Muscle layer of duodenum (tissue), 2 donors: ENCODE measurements at regions not wholly inside any gene's neighbourhood (a gene's known extent, or its start where the extent isn't known, plus 50 kb on each side); places are given as distances from the start of the nearest gene placed in this dataset.

Source experiments
- H3K27ac ChIP-seq: one replicate; pipeline ENCODE4 v1.7.0; 2013; ENCODE audit warnings: mild to moderate bottlenecking, low read length
- H3K27me3 ChIP-seq: one replicate; pipeline ENCODE4 v1.7.0; 2013; ENCODE audit warnings: low read depth, mild to moderate bottlenecking, control low read depth, low read length
- H3K36me3 ChIP-seq, 2 donors: one replicate each; pipeline ENCODE4 v1.7.0; 2013; ENCODE audit warnings: low read length in 2 of 2, control low read depth in 1 of 2, mild to moderate bottlenecking in 1 of 2; ENCODE audit not compliant: insufficient read depth in 2 of 2, control insufficient read depth in 1 of 2
- H3K4me1 ChIP-seq, 2 donors: one replicate each; pipeline ENCODE4 v1.7.0; 2013; ENCODE audit warnings: low read length in 2 of 2, mild to moderate bottlenecking in 2 of 2, control low read depth in 1 of 2, moderate library complexity in 1 of 2; ENCODE audit not compliant: insufficient read depth in 2 of 2, control insufficient read depth in 1 of 2
- H3K4me3 ChIP-seq, 2 donors: one replicate each; pipeline ENCODE4 v1.7.0; 2013; ENCODE audit warnings: low read length in 2 of 2, low read depth in 1 of 2, mild to moderate bottlenecking in 1 of 2
- H3K9me3 ChIP-seq, 2 donors: one replicate each; pipeline ENCODE4 v1.7.0; 2013; ENCODE audit warnings: low read length in 2 of 2, control low read depth in 1 of 2, mild to moderate bottlenecking in 1 of 2; ENCODE audit not compliant: control insufficient read depth in 1 of 2
- donor health status: healthy.

GRCh38 chr12:67457778-67458665, 188.9 kb downstream of the CAND1 start:
- H3K27me3 ChIP-seq = no peaks in the 10 kb centered on the region
- no peak overlapping the region for H3K27ac ChIP-seq
- no peak overlapping the region for H3K4me3 ChIP-seq
- no peaks in the 10 kb centered on the region for H3K9me3 ChIP-seq
- H3K36me3 ChIP-seq = no peaks in the 10 kb centered on the region
- peaks cover 3 to 17% of the 10 kb centered on the region in 2 donors for H3K4me1 ChIP-seq

- no peak overlapping the region for H3K4me3 ChIP-seq
- peaks cover 3 to 17% of the 10 kb centered on the region in 2 donors for H3K4me1 ChIP-seq
- H3K9me3 ChIP-seq = no peaks in the 10 kb centered on the region
- no peaks in the 10 kb centered on the region for H3K27me3 ChIP-seq
- H3K27ac ChIP-seq = no peak overlapping the region
- H3K36me3 ChIP-seq = no peaks in the 10 kb centered on the region
These were observed 189.4 kb upstream of the DYRK2 start for GRCh38 chr12:67459173-67459572.

- H3K27ac ChIP-seq = no peak overlapping the region
- no peaks in the 10 kb centered on the region for H3K36me3 ChIP-seq
- H3K4me3 ChIP-seq = no peak overlapping the region
- peaks cover 3 to 17% of the 10 kb centered on the region in 2 donors for H3K4me1 ChIP-seq
- H3K9me3 ChIP-seq = no peaks in the 10 kb centered on the region
- no peaks in the 10 kb centered on the region for H3K27me3 ChIP-seq
These were observed 189.0 kb upstream of the DYRK2 start for GRCh38 chr12:67459578-67459977.

- no peaks in the 10 kb centered on the region for H3K9me3 ChIP-seq
- H3K36me3 ChIP-seq = no peaks in the 10 kb centered on the region
- H3K4me3 ChIP-seq = no peak overlapping the region
- no peaks in the 10 kb centered on the region for H3K27me3 ChIP-seq
- peaks cover 3 to 17% of the 10 kb centered on the region in 2 donors for H3K4me1 ChIP-seq
- H3K27ac ChIP-seq = no peak overlapping the region
These were observed 188.2 kb upstream of the DYRK2 start for GRCh38 chr12:67460388-67460787.

- Histone ChIP-seq H3K9me3 (peaks cover 0 to 4% of the 10 kb centered on the region in 2 donors), H3K4me1 (peaks cover 0 to 21% of the 10 kb centered on the region in 2 donors), H3K27me3 (no peaks in the 10 kb centered on the region), H3K36me3 (no peaks in the 10 kb centered on the region), H3K4me3 (no peak overlapping the region), H3K27ac (no peak overlapping the region)
These were observed 179.8 kb upstream of the DYRK2 start for GRCh38 chr12:67468549-67469245.

GRCh38 chr12:67469666-67470065, 178.9 kb upstream of the DYRK2 start:
- Histone ChIP-seq H3K27ac (no peak overlapping the region), H3K9me3 (peaks cover 0 to 4% of the 10 kb centered on the region in 2 donors), H3K4me3 (no peak overlapping the region), H3K27me3 (no peaks in the 10 kb centered on the region), H3K36me3 (no peaks in the 10 kb centered on the region), H3K4me1 (peaks cover 0 to 21% of the 10 kb centered on the region in 2 donors)

GRCh38 chr12:67471810-67472209, 176.7 kb upstream of the DYRK2 start:
- Histone ChIP-seq H3K27me3 (no peaks in the 10 kb centered on the region), H3K4me3 (no peak overlapping the region), H3K4me1 (peaks cover 0 to 21% of the 10 kb centered on the region in 2 donors), H3K36me3 (no peaks in the 10 kb centered on the region), H3K27ac (no peak overlapping the region), H3K9me3 (peaks cover 0 to 2% of the 10 kb centered on the region in 2 donors)

GRCh38 chr12:67472539-67472938, 176.0 kb upstream of the DYRK2 start:
- Histone ChIP-seq H3K27ac (no peak overlapping the region), H3K27me3 (no peaks in the 10 kb centered on the region), H3K9me3 (peaks cover 0 to under 1% of the 10 kb centered on the region in 2 donors), H3K4me3 (no peak overlapping the region), H3K4me1 (peaks cover 0 to 21% of the 10 kb centered on the region in 2 donors), H3K36me3 (no peaks in the 10 kb centered on the region)

GRCh38 chr12:67474934-67475620, 173.5 kb upstream of the DYRK2 start:
- Histone ChIP-seq H3K27me3 (no peaks in the 10 kb centered on the region), H3K36me3 (no peaks in the 10 kb centered on the region), H3K27ac (no peak overlapping the region), H3K9me3 (no peaks in the 10 kb centered on the region), H3K4me3 (no peak overlapping the region), H3K4me1 (peaks cover 0 to 15% of the 10 kb centered on the region in 2 donors)

- Histone ChIP-seq H3K4me1 (peaks cover 0 to 12% of the 10 kb centered on the region in 2 donors), H3K27me3 (no peaks in the 10 kb centered on the region), H3K4me3 (no peak overlapping the region), H3K36me3 (no peaks in the 10 kb centered on the region), H3K9me3 (no peaks in the 10 kb centered on the region), H3K27ac (no peak overlapping the region)
These were observed 172.8 kb upstream of the DYRK2 start for GRCh38 chr12:67475725-67476124.

- no peaks in the 10 kb centered on the region for H3K36me3 ChIP-seq
- no peak overlapping the region for H3K27ac ChIP-seq
- peaks cover 0 to 4% of the 10 kb centered on the region in 2 donors for H3K4me1 ChIP-seq
- H3K4me3 ChIP-seq = no peak overlapping the region
- H3K27me3 ChIP-seq = no peaks in the 10 kb centered on the region
- no peaks in the 10 kb centered on the region for H3K9me3 ChIP-seq
These were observed 170.8 kb upstream of the DYRK2 start for GRCh38 chr12:67477681-67478265.
